Stimulated activated CD4-positive, alpha-beta T cell treated with anti-CD3 and anti-CD28 coated beads, TNF-alpha, amount 100 ng/mL, for 4 hours (primary cell): ENCODE measurements at regions not wholly inside any gene's neighbourhood (a gene's known extent, or its start where the extent isn't known, plus 50 kb on each side); places are given as distances from the start of the nearest gene placed in this dataset.
"Not testable (repeated sequence)": the region's sequence is repeated elsewhere in the genome, so short reads cannot be mapped to it uniquely, and the experiment has no call there.

Experiments used
- DNase-seq, 3 experiments: peaks; one replicate each; pipeline ENCODE4 v3.0.0-alpha.2; 2020; ENCODE audit warnings: low read depth in 3 of 3

DNA sequence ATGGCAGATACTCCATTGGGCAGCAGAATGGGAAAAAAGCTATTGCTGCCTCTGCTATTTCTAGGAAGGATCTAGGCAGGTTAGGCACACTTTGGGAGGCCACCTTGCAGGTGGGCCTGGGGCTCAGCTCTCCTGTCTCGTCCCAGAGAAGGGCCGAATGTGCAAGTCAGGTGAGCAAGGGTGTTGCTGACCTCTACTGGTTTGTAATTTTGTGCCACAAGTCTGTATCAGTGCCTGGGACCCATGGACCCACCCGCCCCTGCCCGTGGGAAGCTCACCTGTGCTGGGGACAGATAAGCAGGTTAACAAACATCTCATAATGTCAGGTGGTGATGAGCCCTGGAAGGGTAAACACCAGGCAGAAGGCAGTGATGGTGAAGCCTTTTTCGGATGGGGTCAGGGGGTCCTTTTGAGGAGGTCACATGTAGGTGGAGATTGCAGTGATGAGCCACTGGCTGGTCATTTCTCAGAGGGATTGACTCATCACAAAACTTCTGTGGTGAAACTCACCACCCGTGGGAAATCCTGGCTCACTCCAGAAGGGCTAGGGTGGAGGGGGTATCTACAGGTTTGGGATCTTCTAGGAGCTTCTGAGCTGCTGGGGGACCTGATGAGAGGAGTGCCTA is 161.3 kb downstream of the KLF13 start:
- no peak for DNase-seq

DNA sequence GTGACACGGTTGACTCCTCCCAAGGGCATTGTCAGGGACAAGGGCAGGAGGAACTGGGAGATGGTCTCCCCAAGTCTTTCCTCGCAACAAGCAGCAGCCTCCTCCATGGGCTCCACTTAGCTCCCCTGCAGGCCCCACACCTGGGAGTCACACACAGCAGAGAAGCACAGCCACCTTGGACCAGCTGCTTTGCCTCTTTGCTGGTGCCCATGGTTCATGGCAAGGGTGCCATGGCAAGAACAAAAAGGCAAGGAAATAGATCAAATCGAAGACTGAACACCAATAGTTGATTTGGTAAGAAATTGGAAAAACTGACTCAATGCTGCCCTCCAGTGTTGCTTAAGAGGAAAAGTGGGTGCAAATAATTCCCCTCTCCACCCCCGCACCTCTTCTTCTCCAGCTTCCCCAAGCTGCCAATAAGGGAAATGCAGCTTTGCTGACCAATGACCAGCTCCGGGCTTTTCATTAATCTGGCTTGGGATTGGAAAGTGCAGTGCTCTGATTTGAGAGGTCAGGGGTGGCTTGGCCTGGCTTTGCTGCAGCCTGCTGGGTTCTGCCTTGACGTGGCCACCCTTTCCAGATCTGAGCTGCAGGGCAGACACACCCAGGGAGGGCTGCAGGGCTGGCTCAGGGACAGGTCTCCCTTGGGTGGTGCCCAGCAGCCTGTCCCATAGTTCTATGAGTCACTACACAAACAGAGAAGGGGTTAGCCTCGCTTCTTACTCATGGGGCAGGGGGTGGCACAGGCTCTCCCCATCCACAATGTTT is 162.0 kb downstream of the KLF13 start:
- DNase-seq: no peak

DNA sequence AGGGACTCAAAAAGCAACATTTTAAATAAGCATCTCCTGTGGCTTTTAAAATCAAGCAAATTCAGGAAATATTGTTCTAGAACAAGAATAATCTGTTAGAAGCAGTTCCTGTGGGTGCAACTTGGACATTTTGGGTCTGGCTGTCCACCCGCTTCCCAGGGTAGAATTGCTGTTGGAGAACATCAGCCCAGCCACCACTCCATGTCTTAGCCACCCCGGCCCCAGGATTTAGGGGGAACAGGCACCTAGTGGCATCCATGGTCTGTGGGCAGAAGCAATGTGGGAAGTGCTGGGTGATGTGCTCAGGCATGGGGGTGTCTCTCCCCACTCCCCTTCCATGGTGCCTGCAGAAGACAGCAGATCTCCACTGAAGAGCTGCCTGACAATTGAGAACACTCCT is 162.6 kb downstream of the KLF13 start:
- no peak for DNase-seq

DNA sequence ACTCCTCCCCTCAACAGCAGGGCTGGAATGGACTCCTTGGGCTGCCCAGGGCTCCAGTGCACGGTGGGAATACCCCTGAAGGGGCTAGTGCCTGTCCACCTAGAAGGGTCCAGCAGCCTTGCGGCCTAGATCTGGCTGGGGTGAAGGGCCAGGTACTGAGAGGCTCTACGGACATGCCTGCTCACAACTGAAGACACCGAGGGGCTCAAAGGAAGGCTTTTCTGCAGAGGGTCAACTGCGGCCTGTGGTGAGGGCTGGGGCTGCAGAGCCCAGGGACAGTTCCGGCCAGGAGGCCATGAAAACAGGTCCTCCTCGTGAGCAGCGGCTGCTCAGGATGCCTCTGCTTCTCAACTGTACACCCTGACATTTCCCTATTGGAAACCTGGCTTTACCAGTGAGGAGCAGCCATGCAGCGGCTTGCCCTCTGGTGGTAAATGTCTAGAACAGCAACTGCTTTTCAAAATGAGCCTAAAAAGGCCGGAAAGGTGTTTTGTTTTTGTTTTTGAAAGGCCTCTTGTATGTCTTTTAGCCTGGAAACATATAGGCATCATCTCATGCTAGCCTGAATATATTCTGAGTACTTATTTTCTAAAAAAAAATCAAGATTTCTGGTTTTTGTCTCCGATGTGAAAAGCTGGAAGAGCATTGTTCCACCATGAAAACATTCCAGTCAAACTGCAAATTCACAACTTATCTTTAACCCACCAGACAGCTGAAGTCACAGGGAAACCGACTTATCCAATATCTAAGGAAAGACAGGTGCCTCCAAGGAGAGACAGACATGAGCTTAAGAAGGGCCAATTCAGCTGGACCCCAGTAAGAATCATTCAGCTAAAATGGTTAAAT is 163.4 kb downstream of the KLF13 start:
- DNase-seq: no peak

DNA sequence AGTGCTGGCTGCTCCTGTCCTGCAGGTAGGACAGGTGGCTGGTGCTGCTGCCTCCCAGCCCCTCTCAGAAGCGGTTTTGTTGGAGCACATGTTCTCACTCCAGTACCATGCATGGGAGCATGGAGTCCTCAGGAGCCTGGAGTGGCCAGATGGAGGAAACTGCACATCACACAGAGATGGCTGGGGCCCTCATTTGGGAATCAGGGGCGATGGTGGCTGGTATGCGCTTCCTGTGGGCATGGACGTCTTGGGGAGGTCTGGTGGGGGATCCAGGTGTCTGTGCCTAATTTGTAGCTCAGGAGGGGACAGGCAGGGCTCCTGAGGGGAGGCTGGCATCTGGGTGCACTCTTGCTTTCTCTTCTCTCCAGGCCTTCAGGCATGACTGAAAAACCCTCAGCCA is 168.2 kb downstream of the KLF13 start:
- no peak for DNase-seq

DNA sequence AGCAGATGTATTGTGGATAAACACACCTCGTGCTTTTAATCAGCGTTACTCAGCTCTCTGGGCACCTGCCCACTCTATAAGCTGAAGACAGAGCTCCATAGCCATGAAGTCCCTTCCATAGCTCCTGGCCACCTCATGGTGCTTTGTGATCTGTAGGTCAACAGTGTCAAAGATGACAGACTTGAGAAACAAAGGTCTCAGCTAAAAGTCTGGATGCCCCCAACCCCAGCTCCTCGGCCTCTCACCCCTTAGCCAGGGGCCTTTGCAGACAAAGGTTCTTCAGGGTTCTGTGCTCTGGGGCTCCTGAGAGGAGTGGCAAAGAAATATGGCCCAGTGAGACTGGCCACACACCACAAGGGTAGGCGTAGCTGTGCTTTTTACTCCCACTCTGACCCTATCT is 168.6 kb downstream of the KLF13 start:
- DNase-seq: no peak

DNA sequence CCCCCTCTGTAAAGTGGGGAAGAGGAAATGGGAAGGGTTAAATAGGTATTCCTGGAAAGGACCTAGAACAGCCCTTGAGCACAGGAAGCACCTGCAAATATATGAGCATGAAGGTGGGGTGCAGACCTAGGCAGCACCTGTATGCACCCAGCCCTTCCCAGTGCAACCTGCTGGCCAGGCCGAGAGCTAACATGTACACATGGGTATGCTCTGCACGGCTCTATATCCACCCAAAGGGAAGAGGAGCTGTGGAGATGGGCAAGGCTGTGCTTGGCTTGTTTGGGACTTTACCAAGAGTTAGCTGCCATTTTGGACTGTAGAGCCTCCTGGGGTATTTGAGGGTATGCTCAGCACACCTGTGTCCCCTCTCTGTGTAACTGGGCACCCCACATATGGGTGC is 171.2 kb downstream of the KLF13 start:
- DNase-seq: no peak

DNA sequence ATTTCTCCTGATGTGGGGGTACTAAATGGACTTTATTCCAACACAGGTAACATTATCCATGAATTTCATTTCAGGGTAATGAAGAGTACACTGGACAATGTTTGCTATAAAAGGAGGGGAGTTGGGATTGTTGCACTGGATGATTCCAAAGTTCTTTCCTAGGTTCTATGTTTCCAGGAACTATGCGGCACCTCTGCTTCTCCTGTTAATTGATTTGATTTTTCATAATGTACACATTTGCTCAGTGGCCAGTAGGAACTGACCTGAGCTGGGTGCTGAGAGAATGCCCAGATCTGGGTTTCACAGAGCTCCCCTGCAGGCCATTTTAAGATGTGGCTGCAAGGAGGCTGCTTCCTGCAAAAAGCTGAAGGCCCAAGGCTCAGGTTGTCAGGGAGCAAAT is 171.7 kb downstream of the KLF13 start:
- no peak for DNase-seq

DNA sequence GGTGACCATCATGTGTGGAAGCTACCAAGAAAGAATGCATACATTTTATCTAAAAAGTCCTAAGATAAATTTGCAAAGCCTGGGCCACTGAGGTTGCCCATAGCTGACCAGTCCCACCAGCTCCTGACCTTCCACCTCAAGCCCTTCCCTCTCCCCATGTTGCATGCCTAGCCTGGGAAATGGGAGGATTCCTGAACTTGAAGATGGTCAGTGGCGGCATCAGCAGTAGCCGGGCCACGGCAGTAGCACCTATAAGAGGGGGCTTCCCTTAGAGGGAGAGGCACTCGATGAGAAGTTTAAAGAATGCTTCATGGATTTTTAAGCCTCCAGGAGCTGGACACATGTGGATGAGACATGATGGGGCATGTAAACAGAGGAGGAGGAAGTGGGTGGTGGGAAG is 172.1 kb downstream of the KLF13 start:
- DNase-seq: no peak

DNA sequence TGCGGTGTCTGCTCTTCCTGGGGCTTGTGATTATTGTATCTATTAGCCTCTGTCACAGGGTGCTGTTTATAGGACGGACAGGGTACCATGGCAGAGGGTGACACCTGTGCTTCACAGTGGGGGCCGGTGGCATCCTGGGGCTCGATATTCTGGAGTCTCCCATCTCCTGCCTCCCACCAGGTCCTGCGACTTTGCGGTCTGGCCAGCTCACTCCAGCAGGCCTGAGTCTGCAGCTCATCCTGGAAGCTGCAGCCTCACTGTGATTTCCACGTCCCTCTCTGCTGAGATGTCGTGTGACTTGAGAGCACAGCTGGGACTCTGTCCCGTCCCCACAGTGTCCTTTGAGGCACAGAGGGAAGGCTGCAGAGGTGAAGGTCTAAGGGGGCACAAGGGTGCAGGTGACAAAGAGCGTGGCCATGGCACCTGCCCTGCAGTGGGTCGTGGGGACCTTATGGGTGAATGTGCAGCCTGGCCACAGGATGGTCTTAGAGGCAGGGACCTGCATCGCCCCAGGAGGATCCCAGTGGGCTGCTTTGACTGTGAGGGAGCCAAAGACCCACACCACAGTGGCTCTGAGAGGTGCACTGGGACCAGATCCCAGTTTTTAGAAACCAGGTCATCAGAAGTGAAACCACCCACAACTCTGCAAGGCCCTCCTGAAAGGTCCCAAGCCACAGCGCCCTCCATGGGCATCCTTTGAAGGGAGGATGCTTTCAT is 172.8 kb downstream of the KLF13 start:
- DNase-seq: no peak

DNA sequence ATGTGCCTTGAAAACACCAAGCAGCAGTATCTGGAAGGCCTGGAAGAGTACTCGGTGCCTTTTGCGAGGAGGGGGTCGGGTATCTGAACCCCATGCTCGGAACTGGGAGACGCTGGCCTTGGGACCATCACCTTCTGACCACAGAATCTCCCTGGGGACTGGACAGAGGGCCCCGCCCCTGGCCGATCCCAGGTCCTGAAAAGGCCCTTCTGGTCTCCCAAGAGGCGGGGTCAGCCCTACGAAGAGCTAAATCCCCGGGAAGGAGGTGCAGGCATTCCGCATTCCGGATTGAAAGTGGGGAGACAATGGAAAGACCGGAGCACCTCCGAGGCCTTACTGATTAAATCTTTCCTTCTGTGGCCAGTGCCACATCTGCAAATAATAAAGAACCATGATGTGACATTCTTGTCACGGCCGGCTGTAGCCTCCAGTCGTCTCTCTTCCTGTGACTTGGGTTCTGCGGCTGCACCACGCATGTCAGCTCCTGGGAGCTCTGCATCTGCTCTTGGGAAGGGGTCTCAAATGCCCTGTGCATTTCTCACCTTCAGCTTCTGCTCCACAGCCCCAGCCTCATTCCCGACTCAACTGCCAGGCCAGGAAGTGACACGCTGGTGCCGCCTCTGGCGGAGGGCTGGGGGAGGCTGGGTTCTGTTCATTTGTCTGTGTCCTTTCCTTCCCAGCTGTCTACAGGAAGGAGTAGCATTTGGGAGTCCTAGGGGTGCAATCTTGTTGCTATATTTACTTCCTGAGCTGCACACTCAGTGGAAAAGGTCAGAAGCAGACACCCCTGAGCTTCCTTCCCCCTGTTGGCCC is 173.5 kb downstream of the KLF13 start:
- DNase-seq: no peak

DNA sequence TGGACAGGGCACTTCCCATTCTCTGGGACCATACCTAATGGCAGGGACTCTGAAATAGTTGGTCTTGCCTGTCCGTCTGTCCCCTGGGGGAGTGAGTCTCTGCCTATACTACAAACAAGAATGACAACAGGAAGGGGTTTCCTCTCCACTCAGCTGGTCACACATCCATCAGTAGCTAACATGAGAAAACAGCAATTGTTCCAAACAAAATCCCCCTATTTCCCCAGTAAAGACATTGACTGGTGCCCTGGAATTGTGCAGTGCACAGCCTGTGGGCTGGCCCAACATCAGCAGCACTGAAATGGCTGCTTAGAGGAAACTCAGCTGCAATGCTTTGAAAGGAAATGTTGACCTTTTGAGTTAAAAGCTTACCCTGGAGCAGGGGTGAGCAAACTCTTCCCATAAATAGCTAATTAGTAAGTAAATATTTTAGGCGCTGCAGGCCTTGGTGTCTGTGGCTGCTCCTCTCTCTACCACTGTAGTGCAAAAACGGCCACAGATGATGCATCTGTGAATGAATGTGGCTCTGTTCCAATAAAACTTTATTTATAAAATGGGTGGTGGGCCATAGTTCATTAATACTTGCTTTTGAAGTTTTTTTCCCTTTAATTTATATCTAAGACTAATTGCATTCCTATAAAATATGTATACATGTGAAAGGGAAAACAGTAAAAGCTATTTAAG is 174.3 kb downstream of the KLF13 start:
- no peak for DNase-seq

DNA sequence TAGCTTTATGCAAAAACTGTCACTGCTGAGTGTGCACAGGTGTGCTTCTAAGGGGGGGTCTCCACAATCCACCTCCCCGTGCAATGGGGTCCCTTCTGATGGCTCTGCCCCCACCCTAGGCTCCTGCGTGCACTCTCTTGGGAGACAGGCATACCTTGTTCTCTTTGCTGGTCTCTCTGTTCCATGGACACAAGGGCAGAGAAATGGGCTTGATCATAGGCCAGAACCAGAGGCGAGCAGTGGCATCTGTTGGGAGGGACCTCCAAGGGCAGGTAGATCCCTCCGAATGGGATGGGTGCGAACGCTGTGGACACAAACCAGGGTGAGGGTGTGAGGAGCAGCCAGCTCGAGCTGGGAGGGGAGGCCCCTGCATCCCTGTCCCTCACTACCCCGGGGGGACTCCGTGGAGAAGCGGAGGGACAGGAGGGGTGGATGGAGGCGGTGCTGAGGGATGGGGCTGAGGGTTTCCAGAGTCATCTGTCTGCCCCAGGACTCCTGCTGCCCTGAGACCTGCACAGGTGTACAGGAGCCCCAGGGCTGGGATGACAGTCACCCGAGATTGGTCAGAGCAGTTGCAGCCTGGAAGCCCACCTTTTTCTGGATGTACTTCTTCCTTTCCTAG is 175.0 kb downstream of the KLF13 start:
- DNase-seq: no peak

DNA sequence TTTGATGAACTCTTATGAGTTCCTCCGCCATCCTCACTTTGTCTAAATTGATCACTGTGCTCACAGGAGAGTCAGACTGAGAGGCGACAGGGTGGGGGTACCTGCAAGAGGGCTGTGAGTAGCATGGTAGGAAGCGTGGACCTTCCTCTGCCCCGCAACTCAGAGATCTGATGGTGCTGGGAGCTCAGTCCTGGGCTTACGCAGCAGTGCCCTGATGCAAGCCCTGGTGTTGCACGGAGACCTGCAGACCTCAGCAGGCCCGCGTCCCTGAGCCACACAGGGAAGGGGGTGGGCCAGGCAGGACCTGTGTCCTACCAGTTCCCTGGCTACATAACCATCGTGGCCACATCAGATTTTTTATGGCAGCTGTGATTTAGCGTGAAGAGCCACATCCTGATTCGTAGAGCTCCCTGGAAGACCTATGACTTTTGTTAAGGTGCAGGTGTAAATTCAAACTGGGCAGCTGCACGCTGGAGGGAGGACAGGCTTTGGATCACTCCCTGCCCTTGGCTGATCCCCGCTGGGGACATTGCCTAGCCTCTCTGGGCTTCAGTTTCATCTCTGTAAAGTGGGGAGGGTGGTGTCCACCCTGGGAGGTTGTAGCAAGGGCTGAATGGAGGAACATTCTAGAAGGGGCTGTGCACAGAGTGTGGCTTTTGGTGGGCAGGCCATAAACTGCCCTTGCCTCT is 176.1 kb downstream of the KLF13 start:
- DNase-seq: no peak

DNA sequence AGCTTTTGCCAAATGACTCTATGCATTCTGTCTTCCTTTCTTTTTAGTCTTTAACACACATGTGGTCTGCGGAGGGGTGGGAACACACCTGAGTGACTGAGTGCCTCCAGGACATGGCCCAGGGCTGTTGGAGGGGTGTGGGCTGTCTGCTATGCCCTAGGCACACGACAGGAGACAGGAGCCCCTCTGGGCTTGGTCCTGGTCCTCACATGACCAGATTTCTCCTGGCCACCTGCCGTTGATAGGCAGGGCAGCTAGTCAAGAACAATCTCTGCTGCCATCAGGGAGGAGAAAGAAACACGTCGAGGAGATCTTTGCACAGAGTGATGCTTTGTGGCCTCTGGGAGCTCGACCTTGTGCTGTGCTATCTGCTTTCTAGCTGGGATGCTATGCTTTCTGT is 176.6 kb downstream of the KLF13 start:
- no peak for DNase-seq

DNA sequence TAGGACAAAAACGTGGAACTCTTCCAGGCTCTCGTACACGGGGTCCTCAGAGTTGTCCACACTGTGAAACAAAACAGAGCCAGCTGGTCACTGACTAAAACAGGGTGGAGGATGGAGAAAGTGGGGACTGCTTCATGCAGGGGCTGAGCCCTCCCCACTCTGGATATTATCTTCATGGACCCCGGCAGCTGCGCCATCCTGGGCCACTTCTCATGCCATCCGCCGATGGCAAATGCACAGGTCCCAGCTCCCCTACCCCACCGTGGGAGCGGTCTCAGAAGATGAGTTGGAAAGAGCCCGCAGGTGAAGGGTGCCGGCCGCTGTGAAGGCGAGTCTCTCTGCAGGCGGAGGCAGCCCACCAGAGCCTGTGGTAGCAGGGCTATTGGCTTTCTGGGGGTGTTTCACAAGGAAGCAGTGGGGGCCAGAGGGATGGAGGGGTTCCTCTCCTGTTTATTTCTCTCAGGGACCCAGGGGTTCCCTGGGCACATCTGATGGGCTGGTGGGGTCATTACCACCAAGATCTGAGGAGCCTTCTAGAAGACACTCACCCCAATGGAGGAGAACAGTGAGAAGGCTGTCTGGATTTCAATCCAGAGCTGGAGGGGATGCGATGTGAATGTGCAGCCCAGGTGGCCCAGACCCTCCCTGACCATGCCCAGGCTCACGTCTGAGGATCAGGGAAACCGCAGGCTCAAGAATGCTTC is 177.3 kb downstream of the KLF13 start:
- no peak for DNase-seq

DNA sequence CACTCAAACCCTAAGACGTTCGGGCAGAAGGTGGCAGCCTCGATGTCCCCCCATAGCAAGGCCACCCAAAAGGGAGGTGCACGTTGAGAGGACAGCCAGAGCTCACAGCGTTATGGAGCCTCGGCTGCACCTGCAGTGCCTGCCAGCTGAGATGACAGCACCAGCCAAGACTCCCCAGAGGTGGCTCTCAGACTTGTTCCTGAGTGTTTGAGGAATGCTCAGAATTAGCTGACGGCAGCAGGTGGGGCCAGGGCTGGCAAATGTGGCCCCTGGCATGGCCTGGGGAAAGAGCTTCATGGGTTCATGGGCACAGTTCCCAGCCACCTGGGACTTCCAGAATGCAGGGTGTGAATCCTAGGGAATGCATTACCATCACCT is 177.8 kb downstream of the KLF13 start:
- DNase-seq: no peak

DNA sequence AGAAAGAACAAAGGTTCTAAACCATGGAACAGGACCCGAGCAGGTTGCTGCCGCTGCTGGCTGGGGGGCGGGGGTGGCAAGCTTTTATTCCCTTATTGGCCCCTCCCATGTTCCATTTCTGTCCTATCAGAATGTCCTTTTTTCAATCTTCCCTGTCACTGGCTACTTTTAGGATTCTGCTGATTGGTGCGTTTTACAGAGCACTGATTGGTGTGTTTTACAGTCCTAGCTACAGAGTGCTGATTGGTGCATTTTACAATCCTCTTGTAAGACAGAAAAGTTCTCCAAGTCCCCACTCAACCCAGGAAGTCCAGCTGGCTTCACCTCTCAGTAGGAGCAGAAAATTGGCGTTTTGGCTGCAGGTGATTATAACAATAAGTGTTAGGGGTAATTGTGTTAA is 180.9 kb downstream of the KLF13 start:
- not testable (repeated sequence) for DNase-seq

DNA sequence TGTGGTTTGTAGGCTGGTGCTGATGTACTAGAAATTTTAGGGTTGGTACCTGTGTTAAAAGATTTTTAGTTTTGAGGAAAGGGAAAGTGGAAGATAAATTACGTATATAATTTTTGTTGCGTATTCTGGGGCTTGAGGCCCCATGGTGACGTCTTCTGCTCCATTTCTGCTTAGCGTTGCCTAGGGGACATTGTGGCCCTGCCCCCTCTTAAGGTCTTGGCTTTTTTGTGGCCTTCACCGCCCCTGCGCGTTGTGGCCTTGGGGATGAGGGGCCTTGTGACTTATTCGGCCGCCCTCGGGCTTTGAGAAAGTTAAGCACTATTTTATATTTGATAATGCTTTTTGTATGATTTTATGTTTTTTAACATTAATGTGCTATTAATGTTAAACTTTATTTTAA is 182.0 kb downstream of the KLF13 start:
- no peak for DNase-seq
